Effector CD4-positive, alpha-beta T cell (primary cell): ENCODE measurements at regions not wholly inside any gene's neighbourhood (a gene's known extent, or its start where the extent isn't known, plus 50 kb on each side); places are given as distances from the start of the nearest gene placed in this dataset.

Experiments used
- DNase-seq: peaks from one replicate; pipeline ENCODE4 v3.0.0-alpha.2; 2020

DNA sequence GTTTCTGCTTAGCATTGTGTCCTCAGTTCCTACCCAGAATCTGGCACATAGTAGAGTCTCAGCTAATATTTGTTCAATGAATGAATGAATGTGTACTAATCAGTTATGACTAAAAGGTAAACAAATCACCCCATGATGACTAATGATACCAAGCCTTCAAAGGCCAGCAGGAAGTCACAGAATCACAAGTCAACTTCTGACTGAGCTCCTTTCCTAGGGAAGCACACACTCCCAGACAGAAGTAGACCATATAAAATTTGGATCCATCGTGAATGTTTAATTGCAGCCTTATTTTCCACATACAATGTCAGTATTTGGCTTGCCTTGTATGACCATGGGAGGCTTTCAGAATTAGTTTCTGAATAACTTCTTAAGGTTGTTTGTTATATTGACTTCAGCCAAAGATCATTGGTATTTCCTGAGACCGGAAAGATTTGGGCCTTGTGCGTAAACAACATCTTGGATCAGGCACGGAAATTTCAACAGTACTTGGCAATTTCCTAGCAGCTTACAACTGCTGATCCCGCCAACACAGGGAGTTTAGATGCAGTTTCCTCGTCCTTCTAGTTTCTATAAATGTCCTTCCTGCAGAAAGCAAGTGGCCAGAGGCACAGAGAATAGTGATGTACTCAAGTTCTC lies 185.9 kb upstream of the ATP1B1 start:
- no peak for DNase-seq

DNA sequence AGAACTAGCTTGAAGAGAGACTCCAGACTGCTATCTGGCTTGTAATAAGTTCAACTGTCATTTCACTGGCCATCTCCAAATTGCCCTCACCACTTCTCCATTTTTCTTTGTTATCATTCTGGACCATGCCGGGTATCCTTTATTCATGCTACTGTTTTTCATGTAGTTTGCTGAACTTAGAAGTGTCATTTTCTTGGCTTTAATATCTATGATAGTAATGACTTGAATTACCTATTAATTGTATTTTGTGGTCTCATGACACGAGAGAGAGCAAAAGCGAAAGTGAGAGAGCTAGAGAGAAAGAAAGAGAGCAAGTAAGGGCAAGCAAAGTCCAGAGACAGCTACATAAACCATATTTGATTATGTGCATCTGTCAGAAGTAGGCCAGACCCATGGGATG lies 184.9 kb upstream of the ATP1B1 start:
- DNase-seq = no peak

DNA sequence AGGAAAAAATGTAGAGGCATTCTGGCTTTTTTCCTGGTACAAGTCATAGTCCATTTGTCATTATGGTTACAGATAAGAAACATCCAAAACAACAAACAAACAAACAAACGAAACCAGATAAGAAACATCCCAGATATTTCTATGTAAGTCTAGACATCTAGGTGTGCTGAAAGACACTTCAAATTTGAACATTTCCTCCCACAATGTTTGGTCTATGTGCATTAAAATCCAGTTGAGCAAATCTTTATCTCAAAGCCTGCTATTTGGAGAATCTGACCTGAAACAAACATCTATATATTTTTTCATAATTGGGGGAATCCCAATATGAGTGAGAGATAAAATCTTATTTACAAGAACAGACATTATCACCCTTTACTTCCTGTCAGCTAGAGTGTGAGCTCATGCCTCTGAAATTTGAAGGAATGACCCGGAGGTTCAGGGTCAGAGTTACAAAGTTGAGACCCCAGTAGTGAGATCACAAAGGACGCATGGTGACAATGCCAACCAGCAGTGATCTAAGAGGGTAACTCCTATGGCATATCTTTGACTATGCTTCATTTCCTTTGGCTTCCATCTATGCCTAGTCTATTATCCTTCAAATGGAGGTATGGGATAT lies 182.9 kb upstream of the ATP1B1 start:
- DNase-seq = no peak

DNA sequence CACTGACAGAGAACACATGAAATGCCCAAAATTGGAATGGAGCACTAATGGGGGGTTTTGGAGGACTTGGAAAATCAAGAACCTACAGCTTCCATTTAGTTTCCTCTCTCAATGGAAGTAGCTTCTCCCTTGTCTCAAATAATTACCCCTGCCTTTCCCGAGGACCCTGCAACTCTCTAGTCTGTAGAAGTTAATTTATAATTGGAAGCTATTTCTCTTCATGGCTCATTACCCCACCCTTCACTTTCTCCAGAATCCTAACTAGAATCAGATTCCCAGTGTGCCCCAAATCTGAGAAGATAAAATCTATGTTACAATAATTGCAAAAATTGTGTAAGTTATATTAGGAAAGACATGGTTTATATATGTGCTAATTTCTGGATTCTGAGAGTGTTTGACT lies 181.5 kb upstream of the ATP1B1 start:
- no peak for DNase-seq

DNA sequence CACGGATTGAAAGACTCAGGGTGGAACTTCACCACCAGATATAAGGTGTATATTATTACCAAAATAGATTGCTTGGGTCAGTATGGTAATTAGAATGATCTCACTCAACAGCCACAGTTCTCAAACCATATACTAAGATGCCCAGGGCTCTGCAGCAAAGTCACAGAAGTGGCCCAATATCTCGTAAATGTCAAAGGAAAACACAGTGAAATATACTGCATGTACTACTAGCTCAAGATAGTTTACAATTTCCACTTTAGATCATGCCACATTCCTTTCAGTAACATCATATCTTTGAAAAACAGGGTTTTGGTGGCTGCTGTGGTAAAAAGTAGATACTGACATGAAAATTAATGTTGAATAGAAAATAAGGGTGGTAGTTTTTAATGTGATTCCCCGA lies 180.3 kb upstream of the ATP1B1 start:
- DNase-seq = no peak

DNA sequence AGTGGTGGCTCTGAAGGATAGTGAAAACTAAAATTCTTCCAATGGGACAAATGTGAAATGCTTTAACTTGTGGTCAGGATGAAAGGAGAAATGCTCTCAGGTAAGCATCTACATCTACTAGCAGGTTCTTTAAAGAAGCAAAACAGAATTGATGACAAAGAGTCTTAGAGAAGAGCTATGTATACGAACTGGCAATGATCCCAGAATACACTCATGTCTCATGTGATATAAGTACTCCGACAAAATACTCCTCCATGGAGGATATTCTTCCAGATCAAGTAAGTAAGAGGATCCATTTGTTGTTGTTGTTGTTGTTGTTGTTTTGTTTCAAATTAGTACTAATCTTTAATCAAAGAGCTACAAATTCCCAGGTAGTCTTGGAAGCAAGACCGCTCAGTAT lies 174.0 kb upstream of the ATP1B1 start:
- no peak for DNase-seq

DNA sequence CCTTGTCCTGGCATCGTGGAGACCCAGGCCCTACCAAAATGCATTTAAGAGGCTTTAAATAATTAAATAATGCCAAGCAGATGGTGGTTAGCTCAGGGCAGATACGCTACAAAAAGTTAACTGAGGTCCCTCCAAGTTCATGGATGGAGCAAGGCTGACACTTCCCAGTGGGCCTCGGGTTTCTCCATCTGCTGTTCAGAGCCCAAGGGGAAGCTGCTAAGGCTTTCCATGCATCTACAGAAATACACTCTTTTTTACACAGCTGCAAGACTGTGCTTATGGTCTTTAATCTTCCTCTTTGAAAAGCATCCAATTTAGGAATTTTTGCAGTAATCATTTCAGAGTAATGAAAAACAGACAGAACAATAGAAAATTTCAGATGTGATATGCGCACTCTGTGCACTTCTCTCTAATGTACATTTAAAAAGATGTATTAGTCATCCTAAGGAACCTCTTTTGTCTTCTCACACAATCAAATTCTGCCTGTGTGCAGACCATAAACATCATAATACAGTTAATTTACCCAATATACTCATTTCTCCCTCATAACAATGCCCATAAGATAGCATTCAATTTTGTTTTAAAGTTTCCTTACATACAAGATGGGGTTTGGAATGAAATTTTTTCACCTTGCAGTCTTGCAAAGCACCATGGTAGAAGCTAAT lies 173.2 kb upstream of the ATP1B1 start:
- DNase-seq = no peak

DNA sequence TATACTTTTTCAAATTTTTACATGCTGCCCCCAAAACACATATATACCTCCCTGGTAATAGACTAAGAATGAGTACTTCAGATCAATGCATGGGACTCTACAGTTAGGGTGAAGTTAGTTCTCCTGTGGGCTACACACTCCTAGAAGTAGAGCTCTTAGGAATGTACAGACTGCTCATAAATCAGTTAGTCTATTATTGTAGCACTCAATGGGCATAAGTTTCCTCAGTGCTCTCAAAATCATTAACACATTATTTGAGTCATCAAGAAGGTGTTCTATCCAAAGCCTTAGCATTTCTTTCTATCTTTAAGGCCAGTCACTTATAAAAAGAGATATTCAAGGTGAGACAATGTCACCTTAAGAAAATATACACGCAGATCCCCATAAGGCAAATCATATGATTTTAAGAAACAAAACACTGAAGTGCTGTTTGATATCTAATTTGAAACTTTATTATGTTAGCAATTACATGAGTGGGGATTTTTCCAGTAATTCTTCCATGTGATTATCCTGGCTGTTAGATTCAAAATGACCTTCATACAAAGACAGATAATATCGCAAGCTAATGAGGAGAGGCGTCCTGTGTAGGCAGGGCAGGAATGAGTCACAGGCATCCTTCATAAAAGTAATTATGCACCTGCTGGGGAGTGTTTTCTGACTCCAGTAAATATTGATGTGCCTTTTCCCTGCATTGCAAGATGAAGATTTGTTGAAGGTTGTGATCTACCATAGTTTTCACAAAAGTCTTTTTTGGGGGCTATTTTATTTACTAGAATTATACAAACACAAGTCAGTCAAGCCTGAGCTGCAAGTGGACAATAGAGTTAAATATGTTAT lies 167.2 kb upstream of the ATP1B1 start:
- no peak for DNase-seq

DNA sequence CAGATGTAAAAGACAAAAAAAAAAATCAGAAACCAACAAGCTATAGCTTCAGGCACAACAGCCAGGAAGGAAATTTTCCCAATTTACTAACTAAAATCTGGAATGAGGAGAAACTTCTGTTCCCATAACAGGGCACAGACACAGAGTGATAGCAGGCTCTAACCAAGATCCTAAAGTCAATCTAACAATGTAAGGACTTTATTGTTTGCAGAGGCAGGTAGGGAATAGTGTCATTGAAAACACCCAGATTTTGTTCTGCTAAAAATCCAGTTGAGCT lies 166.6 kb upstream of the ATP1B1 start:
- no peak for DNase-seq

DNA sequence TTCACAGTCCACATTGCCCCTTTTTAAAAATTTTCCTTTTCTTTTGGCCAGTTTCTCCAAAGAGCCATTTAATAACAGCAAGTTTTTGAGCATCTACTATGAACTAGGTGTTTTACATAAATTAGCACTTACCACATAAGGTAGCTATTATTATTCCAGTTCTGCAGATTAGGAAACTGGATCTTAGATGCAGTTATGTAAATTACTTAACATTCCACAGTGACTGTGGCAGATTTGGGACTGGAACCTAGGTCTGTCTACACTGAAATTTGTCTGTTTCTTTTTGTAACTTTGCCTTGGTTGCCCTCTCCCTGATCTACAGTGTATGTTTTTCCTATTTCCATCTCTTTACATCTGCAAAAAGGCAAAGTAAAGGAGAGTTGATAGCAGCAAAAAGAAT lies 164.8 kb upstream of the ATP1B1 start:
- no peak for DNase-seq

DNA sequence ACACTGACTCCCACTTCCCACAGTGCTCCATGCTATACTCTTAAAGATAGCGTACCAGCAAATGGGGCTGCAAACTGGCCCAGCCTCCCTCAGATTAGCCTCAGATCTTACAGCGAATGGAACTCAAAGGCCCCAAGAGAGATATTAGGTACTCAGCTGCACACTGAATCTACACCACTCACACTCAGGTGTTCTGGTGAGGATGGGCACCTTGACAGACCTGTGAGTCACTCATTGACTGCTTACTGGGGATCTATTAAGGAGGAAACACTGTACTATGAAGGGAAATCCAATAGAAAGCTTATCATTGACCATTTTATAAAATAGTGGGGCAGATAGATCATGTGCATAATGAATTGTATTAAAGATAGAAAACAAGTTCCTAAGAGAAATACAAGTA lies 164.3 kb upstream of the ATP1B1 start:
- DNase-seq = no peak

DNA sequence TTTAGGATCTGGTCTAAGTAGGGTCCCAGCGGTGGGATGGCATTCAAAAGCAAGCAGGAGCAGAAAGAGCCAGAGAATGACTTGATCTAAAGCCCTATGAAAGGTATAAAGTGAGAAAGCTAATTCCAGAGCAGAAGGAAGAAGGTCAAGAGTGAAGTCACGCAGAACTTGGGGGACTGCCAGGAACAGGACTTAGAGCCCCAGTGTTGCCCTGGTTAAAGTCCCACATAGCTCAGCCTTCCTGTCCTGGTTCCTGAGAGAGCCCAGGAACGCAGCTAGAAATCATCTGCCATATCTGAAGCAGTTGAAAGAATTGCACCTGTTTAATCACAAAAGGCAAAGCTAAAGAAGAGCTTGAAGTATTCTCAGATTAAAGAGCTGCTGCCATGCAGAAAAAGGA lies 160.6 kb upstream of the ATP1B1 start:
- DNase-seq = no peak

DNA sequence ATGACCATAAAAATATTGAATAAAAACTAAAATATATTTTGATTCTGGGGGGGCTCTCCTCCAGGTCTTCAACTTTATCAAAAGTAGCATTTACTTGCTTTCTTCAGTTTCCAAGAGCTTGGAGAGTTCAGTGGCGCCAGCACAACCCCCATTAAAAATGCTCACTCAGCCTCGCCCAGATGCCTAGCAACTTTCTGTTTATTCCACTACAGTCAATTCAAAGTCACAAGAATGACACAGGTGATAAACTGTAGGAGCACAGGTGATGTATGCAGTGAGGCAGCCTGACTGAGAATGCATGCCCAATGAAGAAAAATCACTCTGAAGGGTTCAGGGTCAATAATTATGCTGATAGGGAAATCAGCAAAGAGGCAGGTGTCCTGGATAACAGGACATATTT lies 159.4 kb upstream of the ATP1B1 start:
- DNase-seq = no peak

DNA sequence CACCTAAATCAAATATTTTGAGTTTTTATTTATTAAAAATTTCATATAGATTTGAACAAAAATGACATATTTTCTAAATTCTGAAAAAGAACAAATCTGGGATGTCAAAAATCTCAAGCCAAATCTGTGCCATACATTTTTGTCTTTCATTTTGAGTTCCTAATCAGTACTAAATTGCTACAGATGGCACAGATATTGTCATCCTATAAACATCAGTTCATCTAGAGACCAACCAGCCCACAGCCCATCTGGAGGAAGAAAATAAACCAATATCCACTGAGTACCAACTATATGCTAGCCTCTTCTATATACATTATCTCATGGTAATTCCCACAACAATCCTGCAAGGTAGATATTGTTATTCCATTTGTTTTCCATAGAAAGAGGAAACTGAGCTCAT lies 156.8 kb upstream of the ATP1B1 start:
- no peak for DNase-seq

DNA sequence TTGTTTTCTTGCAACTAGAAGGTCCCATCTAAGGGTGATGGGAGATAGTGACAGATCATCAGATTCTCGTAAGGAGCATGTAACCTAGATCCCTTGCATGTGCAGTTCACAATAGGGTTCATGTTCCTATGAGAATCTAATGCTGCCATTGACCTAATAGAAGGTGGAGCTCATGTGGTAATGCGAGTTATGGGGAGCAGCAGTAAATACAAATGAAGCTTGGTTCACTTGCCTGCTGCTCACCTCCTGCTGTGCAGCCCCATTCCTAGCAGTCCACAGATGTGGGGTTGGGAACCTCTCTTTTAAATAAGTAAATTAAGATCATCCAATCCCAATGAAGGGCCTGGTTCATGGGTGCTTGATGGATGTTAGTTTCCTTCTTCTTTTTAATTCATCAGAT lies 148.7 kb upstream of the ATP1B1 start:
- DNase-seq = no peak

DNA sequence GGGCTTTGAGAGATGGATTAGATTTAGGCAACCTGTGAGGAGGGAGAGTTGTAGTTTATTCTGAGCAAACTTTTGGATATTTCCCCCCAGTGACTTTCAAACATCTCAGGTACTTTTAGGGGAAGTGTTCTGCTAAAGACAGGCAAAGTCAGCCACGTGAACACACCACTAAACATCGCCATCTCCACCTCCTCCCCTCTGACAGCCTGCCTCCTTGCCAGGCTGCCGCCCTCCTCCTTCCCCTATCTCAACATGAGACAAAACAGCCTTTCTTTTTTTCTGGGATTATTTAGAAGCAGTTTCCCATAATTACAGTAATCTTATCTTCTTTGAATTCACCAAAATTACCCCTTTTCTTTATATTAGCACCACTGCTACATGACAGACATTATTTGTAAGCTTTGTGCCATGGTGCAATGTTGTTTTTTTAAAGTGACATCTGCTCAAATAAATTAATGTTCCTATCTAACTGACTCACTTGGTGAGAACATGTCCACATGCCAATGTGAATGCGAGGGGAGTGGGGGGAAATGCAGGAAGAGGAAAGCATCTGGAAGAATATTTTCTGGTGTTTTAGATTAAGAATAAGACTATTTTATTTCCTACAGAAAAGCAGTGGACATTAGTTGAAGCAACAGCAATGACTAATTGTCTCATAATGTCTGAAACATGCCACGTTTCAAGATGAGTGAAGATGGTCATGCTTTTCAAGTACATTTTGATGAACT lies 147.8 kb upstream of the ATP1B1 start:
- DNase-seq = no peak

DNA sequence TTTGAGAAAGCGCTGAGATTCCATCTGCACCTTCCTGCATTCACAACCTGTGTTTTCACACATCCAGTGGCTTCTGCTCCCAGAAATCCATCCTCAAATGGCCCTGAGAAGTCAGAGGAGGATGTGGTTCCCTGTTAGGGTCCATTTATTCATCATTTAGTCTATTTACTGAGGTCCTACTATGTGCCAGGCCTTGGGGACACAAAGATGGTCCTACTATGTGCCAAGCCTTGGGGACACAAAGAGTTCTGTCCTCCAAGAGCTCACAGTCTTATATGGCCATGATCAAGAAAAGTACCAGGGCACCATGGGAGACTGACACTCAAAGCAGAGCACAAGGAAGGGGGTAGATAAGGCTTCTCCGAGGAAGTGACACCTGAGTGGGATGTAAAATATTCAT lies 147.1 kb upstream of the ATP1B1 start:
- DNase-seq = no peak

DNA sequence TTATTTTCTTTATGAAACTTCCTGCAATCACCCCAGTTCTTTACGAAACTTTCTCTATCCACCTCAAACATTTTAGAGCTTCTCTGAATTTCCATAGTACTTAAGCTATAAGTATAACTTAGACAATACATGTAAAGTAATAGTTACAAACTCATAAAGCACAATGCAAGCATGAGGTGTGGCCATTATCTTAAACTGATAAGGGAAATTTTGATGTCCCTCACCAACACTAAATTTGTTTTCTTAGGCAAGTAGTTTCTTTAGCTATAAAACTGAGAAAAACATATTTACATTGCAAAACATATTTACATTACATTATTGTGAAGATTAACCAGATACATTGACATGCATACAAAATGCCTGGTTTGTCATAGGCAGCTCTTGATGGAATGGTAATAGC lies 146.4 kb upstream of the ATP1B1 start:
- DNase-seq = no peak

DNA sequence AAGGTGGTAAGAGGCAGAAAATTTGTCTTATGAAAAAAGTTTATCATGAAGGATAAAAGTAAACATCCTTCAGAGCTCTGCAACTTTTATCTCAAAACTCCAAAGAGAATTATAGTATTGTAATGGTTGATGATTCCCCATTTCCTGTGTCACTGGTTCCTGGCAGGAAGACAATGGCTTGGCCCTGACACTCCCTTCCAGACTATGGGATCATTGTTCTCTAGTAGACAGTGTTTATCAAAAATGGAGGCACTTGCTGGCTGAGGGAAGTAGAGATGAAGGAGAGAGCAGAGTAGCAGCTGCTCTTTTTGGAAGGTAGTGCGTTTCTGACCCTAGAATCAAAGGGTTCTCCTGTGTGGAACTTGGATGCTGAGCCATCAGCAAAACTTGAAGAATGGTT lies 145.9 kb upstream of the ATP1B1 start:
- DNase-seq = no peak

DNA sequence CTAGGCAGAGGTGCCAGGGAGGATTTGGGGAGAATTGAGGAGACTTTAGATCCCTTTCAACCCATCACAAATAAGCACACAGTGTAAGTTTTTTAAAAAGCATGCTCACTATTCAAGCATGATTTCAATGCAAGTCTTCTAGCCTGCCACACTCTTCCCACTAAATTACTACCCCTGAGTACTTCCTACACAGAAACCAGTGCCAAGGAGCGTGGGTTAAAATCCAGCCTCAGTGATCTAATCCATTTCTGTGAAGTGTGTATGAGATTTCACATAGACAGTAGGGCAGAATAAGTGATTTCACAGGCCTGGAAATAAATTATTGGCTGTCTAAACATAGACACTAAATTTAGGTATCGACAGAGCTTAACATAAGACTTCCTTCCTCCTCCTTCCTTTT lies 142.9 kb upstream of the ATP1B1 start:
- no peak for DNase-seq

DNA sequence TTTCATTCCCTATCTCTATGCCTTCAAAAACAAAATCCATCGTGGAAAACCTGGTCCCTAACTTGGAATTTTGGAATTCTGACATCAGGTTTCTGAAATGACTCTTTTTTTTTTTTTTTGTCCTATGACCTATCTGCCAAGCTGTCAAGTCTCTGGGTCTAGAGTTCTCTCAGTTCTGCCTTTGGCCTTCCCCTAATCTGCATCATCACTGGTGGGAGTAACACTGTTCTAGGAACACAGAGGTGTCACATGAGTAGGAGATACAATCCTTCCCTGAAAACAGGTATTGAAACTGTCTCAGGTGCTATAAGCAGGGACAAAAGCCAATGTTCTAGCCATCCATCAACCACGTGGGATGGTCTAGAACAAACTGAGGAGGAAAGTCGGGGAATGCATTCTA lies 142.0 kb upstream of the ATP1B1 start:
- no peak for DNase-seq

DNA sequence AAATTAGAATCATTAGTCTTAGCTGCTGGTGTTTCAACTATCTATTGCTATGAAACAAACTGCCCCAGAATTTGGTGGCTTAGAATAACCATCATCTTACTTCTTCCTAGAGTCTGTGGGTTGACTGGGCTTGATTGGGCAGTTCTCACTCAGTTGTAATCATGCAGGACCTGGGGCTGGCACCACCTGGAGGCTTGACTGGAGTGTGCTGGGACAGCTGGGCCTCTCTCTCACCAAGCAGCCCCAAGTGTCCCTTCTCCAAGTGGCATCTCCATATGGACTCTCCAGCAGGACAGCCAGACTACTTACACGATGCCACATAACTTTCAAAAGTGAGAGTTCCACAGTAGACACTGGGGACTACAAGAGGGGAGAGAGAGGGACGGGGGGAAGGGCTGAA lies 140.3 kb upstream of the ATP1B1 start:
- DNase-seq = no peak

DNA sequence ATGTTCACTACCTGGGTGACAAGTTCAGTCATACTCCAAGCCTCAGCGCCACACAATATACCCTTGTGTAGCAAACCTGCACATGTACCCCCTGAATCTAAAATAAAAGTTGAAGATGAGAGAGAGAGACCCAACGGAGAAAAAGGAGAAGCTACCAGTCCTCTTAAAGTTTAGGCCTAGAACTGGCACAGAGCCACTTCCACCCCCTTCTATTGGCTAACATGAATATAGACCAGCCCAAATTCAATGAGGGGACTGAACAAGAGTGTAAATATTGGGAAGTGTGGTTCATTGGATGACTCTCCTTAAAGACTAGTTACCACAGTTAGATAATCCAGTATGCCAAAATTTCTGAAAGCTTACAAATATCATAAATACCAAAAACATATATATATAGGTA lies 139.9 kb upstream of the ATP1B1 start:
- DNase-seq = no peak
